Osteoblast (primary cell): ENCODE measurements at regions not wholly inside any gene's neighbourhood (a gene's known extent, or its start where the extent isn't known, plus 50 kb on each side); places are given as distances from the start of the nearest gene placed in this dataset. TPM values are rescaled to one million over a fixed set of nuclear protein-coding genes. Genes with fewer than 3 reads are reported as not detected.

Source experiments
- DNase-seq: peaks from one replicate; pipeline ENCODE4 v3.0.0; 2011; ENCODE audit warnings: low spot score, mixed read lengths; ENCODE audit not compliant: insufficient read length; ENCODE audit errors: missing footprints
- H2AFZ ChIP-seq: 2 replicates; pipeline ENCODE4 v1.6.0; 2011; ENCODE audit warnings: mild to moderate bottlenecking, low read length
- H3K27ac ChIP-seq: 2 replicates; pipeline ENCODE4 v1.5.1; 2011; ENCODE audit warnings: mild to moderate bottlenecking, low read depth, low read length, moderate library complexity
- H3K27me3 ChIP-seq: 2 replicates; pipeline ENCODE4 v1.6.0; 2012; ENCODE audit warnings: mild to moderate bottlenecking, control low read depth, inconsistent platforms, low read length, moderate library complexity; ENCODE audit not compliant: insufficient read depth
- H3K36me3 ChIP-seq: 2 replicates; pipeline ENCODE4 v1.5.1; 2011; ENCODE audit warnings: mild to moderate bottlenecking, low read length, control low read depth, moderate library complexity; ENCODE audit not compliant: insufficient read depth
- H3K4me1 ChIP-seq: 2 replicates; pipeline ENCODE4 v1.5.1; 2011; ENCODE audit warnings: mild to moderate bottlenecking, low read length, control low read depth, moderate library complexity; ENCODE audit not compliant: insufficient read depth
- H3K4me2 ChIP-seq: 2 replicates; pipeline ENCODE4 v1.6.0; 2011; ENCODE audit warnings: mild to moderate bottlenecking, low read length; ENCODE audit not compliant: insufficient read depth
- H3K4me3 ChIP-seq: fragments of 200-600 bp; sonication (generic); 3 replicates; pipeline ENCODE4 v1.5.1; 2012; ENCODE audit warnings: mild to moderate bottlenecking, low read length, inconsistent platforms; ENCODE audit not compliant: insufficient read depth
- H3K79me2 ChIP-seq: 2 replicates; pipeline ENCODE4 v1.6.0; 2012; ENCODE audit warnings: mild to moderate bottlenecking, low read length, control low read depth, inconsistent platforms; ENCODE audit not compliant: insufficient read depth
- H3K9me3 ChIP-seq: 2 replicates; pipeline ENCODE4 v1.5.1; 2011; ENCODE audit warnings: low read depth, low read length, control low read depth
- H4K20me1 ChIP-seq: 2 replicates; pipeline ENCODE4 v1.6.0; 2012; ENCODE audit warnings: mild to moderate bottlenecking, low read length, control low read depth; ENCODE audit not compliant: insufficient read depth
- small RNA-seq: library from RNA; depleted of rRNA; stranded (forward); fragments of <200 nt; gene quantifications from one replicate; pipeline ENCODE3, GENCODE V24; 2012
- TF ChIP-seq, protein P1 (sequence below): IDR thresholded peaks from 2 replicates; pipeline ENCODE4 v1.5.1; 2011; ENCODE audit warnings: mild to moderate bottlenecking, low read depth, low read length, moderate library complexity; ENCODE audit errors: extremely low read depth

DNA sequence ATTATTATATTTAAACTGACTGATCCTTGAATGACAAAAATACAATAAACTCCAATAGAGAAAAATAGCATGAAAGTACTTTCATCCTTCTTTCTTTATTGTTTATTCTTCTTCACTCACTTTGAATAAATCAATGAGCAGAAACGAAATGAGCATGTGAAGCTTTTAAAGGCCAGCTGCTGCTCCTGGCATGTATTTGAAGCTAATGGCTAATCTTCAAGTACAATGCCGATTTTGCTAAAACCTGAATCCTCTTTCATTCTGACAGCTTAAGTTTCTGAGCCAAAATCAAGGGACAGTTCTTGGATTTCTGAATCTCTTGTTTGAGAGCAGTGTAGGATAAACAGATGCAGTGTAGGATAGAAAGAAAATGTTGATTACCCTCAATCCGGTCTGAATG, 237.3 kb downstream of the CDH10 start:
- Histone ChIP-seq H2AFZ (no peak overlapping the region), H3K27ac (no peak overlapping the region), H3K27me3 (no peaks in the 10 kb centered on the region), H4K20me1 (no peaks in the 10 kb centered on the region), H3K36me3 (no peaks in the 10 kb centered on the region), H3K4me3 (no peak overlapping the region), H3K79me2 (no peaks in the 10 kb centered on the region), H3K9me3 (no peaks in the 10 kb centered on the region), H3K4me1 (no peaks in the 10 kb centered on the region), H3K4me2 (no peak overlapping the region)
- no peak for DNase-seq
- TF ChIP-seq, protein P1, sequence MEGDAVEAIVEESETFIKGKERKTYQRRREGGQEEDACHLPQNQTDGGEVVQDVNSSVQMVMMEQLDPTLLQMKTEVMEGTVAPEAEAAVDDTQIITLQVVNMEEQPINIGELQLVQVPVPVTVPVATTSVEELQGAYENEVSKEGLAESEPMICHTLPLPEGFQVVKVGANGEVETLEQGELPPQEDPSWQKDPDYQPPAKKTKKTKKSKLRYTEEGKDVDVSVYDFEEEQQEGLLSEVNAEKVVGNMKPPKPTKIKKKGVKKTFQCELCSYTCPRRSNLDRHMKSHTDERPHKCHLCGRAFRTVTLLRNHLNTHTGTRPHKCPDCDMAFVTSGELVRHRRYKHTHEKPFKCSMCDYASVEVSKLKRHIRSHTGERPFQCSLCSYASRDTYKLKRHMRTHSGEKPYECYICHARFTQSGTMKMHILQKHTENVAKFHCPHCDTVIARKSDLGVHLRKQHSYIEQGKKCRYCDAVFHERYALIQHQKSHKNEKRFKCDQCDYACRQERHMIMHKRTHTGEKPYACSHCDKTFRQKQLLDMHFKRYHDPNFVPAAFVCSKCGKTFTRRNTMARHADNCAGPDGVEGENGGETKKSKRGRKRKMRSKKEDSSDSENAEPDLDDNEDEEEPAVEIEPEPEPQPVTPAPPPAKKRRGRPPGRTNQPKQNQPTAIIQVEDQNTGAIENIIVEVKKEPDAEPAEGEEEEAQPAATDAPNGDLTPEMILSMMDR = no peak

DNA sequence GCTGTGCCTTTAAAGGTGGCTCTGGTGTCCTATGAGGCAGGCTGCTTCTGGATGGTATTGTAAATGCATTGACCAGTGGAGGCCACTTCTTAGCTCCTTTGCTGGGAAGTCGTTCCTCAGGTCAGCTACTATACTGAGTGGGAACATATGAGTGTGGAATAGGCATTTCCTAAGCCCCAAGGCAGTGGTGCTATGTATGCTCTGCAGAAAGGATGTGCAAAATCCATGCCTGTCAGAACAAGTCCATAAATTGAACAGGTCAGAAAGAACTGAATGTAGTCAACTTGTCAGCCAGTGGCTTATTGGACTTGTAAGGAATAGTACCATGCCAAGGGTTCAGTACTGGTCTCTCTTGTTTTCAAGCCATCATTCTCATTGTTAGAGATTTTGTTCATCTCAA, 216.4 kb downstream of the CDH10 start:
- H2AFZ ChIP-seq = no peak overlapping the region
- H3K4me1 ChIP-seq = no peaks in the 10 kb centered on the region
- no peaks in the 10 kb centered on the region for H3K79me2 ChIP-seq
- H3K27me3 ChIP-seq = no peaks in the 10 kb centered on the region
- no peaks in the 10 kb centered on the region for H3K36me3 ChIP-seq
- no peak overlapping the region for H3K4me2 ChIP-seq
- no peaks in the 10 kb centered on the region for H4K20me1 ChIP-seq
- no peaks in the 10 kb centered on the region for H3K9me3 ChIP-seq
- no peak overlapping the region for H3K27ac ChIP-seq
- H3K4me3 ChIP-seq = no peak overlapping the region
- no peak for DNase-seq
- TF ChIP-seq, protein P1 = no peak

DNA sequence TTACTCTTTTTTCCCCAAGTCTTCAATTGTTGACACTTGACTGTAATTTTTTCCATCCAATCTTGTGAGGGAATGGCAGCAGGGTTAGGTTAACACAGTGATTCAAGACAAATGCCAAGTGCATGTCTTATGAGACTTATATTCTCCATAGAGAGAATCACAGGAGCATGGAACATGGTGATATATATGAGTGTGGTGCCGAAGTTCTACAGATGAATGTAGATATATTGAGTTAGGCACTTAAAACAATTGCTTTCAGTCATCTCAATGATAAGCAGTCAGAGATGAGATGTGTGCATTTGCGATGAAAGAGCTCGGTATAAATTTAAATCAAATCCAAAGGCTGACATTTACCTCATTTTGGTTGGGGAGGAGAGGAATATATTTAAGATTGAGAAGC, 211.2 kb downstream of the CDH10 start:
- H3K4me2 ChIP-seq = no peak overlapping the region
- no peaks in the 10 kb centered on the region for H3K36me3 ChIP-seq
- no peaks in the 10 kb centered on the region for H3K79me2 ChIP-seq
- H3K4me3 ChIP-seq = no peak overlapping the region
- H4K20me1 ChIP-seq = no peaks in the 10 kb centered on the region
- no peak overlapping the region for H3K27ac ChIP-seq
- no peaks in the 10 kb centered on the region for H3K9me3 ChIP-seq
- H3K4me1 ChIP-seq = no peaks in the 10 kb centered on the region
- no peak for DNase-seq
- TF ChIP-seq, protein P1 = no peak
- H2AFZ ChIP-seq = no peak overlapping the region
- H3K27me3 ChIP-seq = no peaks in the 10 kb centered on the region

Small RNA genes lying in the stretch of these regions (small RNA-seq; reads per million reads assigned to genes)
- gene AC026784.1 (not detected), gene RF00019 (not detected), gene RF00561 (not detected)
